HG03135 (cell line): ENCODE measurements at regions not wholly inside any gene's neighbourhood (a gene's known extent, or its start where the extent isn't known, plus 50 kb on each side); places are given as distances from the start of the nearest gene placed in this dataset.
"Not testable (repeated sequence)": the region's sequence is repeated elsewhere in the genome, so short reads cannot be mapped to it uniquely, and the experiment has no call there.

ENCODE experiments used
- ATAC-seq: cut with Tn5 transposase; IDR thresholded peaks from one replicate; pipeline ENCODE4 v1.9.1; 2021; ENCODE audit warnings: mild to moderate bottlenecking, moderate library complexity; ENCODE audit not compliant: unreplicated experiment

DNA sequence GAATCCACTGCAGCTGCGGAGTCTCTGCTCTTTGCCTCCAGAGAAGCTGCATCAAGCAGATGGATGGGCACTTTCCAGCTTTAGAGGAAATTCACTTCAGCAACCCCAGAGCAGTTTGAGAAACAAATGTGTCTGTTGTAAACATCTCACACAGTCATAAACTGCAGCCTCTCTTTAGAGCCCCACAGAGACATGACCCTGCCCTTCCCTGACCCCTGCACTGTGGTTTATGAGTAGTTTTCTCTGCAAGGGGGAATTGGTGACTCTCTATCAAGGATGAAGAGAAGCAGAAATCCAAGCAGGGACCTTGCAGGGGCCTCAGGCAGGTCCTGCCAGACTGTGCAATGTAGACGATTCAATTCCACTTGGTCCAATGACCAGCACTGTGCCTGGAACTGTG lies 160.2 kb downstream of the SH2D4B start:
- ATAC-seq = no peak

DNA sequence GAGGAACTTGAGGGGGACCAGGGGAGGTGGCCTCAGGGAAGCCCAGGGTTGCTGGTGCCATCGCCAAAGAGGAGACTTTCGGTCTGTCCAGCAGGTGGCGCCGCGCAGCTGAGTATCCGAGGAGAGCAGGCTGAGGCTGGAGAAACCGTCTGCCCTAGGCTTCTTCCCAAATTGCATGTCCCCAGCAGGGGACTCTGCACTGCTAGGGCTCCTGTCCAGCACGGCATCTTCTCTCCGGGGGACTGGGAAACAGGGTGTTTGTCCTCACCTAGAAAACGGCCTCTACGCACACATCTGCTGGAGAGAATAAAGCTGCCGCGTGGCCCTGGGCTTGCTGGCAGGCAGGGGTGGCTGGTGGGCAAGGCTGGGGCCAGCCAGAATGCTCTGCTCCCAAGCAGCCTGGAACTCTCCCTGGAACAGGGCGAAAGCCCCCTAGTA lies 161.9 kb downstream of the SH2D4B start:
- ATAC-seq = peak; percentile 92

DNA sequence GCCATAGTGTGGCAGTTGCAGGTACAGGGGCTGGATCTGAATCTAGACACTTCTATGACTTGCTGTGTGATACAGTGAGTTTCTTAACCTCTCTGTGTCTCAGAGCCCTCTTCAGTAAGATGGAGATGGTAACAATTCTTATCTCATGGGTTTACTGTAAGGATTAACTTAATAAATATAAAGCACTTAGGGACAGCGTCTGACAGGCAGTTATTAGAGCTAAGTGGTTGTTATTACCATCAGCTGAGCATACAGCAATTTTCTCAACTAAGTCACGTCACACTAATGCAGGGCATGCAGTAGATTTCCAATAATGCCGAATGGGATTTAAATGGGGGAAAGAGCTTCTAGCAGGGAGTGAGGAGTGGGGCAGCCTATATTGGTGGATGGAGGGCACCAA lies 162.6 kb downstream of the SH2D4B start:
- ATAC-seq = no peak

DNA sequence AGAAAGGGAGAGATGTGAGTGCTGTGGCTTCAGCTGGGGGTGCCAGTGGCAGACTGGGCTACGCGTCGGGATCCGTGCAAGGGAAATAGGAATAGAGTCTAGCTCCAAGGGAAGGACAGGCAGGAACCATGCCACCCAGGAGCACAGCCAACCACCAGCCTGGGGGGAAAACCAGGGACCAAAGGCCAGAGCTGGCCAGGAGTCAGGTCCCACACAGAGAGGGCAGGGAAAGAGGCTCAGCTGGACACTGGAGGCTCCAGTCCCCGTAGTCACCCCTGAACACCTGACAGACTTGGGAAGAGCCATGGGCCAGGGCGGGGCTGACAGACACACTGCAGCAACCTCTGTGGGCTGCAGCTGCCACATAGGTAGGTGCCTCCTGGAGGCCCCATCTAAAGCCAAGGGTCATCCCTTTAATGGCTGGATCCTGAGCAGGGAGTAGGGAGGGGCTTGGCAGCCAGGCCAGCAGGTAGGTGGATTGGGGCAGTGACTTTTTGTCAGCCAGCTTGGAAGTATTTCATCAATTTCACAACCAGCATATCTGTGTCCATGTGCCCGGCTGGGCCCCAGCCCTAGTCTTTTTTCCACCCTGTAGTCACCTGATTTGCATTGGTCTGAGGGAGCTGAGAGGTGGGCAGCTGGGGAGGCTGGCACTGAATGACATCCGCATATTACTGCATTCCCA lies 163.2 kb downstream of the SH2D4B start:
- ATAC-seq = no peak

DNA sequence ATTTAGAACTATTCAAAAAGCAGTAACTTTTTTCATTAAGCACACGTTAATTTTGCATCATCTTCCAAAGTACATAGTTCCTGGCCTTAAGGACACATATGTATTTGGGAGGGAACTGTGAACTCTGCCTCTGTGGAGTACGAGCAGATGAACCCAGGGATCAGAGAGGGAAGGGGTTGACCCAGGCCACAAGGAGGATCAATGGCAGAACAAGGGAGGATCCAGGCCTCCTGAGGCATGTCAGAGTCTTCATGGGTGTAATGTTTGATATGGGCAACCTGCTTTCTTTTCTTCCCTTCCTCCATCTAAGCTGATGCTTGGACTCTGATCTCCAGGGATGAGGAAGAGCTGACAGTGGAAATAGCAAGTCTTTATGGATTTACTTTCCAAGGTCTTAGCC lies 164.0 kb downstream of the SH2D4B start:
- no peak for ATAC-seq

DNA sequence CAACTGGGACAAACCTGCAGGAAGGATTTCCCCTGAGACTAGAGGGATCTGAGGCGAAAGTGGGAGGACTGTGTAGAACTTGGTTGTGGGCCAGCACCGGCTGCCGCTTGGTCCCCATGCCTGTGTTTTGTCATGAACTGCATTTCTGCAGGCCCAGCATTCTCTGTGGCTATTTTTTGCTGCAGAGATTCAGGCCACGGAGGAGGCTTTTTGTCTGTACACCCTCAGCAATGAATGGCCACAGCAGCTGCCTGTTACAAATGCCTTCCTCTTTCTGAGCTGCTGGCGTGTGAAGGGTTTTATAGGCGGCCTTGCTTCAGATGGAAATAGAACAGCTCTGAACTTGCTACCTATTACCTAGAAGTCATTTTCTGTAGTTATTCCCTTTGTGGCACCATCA lies 164.4 kb downstream of the SH2D4B start:
- ATAC-seq = no peak

DNA sequence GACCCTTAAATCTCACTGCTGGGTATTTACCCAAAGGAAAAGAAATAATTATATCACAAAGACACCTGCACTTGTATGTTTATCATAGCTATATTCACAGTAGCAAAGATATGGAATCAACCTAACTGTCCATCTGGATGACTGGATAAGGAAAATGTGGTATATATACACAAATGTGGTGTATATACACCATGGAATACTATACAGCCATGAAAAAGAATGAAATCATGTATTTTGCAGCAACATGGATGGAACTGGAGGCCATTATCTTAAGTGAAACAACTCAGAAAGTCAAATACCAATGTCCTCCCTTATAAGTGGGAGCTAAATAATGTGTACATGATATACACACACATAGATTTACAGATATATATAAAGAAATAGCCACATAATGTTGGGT lies 168.2 kb downstream of the SH2D4B start:
- ATAC-seq = no peak

DNA sequence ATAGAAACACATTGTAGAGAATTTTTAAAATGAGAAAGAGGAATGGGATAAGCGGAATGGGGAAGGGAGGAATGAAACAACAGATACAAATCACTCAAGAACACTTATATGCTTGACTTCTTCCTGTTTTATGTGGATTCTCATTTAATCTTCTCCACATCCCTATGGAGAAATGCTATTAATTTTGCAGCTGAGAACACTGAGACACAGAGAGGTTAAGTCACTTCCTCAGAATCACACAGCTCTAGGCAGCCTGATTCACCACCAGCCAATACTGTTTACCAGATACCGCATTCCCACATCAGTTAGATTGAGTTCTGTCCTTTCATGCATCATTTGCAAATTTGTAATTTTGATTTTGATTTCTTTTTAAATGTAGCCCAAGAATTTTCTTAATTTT lies 170.5 kb downstream of the SH2D4B start:
- no peak for ATAC-seq

DNA sequence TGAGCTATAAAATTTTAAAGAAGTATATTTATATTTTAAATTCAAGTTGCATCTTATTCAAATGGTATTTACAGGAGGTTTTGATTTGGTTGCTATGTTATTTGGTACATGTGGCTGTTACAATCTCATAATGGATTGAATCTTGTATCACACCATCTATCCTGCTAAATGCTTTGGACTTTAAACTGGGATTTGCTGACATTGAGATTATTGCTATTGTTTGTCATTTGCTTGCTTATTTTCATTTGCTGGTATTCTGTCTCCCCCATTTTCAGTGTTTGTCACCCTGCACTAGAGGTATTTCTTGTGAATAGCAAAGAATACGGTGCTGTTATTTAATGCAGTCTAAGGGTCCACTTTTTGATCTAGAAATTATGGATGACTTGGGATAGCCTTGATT lies 171.1 kb downstream of the SH2D4B start:
- ATAC-seq = no peak

DNA sequence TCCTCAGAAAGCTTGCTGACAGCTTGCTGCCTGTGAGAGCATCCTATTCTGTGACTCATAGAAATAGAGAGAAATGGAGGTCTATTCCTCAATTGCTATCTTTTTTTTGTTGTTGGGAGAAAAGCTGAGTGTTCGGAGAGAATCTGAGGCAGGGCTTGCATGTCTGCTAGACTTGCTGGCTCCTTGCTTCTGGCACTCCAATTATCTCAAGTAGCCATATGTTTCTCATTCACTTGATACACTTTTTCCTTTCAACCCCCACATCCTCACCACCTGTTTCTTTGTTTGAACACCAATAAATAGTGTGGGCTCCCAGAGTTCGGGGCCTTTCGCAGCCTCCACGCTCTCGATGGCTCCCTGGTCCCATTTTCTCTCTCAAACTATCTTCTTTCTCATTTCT lies 172.2 kb downstream of the SH2D4B start:
- ATAC-seq = no peak

DNA sequence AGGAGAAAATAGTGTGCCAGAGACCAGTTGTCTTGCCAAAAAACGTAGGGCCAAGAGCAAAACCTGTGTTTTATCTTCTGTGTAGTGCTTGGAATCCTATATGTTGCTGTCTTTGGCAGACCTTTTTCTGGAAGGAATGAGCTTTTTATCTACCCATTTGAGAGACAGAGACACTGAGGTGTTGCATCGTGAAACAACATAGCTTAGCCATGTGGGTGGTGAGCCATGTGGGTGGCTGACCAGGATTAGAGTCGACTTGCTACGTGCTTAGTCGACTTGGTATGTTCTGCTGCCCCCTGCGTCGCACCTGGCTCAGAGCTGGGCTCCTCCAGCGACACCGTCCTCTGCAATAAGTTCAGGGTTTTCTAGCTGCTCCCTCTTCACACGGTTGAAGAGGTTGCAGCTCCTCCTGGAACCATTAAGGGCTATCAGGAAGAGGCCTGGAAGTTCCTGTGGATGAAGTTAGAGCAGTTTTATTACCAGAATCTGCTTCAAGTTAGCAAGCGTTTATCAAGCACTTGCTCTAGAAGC lies 175.8 kb downstream of the SH2D4B start:
- ATAC-seq = no peak

DNA sequence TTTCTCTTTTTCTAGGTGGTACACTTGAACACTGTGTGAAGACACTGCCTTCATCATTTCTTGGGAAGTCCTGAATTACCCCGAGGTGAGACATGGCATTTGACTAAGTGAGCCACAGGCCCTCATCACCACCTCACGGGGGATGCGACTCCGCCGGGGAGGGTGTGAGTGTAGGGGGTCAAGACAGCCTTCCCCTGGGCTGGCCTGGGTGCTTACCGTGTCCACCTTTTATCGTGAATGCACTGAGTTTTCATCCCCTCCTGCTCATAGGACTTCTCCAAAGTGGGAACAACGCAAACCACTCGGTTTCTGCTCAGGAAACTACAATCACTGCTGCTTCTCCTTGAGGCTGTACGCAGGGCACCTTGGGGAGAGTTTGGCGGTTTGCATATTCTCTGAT lies 176.9 kb downstream of the SH2D4B start:
- ATAC-seq = no peak

DNA sequence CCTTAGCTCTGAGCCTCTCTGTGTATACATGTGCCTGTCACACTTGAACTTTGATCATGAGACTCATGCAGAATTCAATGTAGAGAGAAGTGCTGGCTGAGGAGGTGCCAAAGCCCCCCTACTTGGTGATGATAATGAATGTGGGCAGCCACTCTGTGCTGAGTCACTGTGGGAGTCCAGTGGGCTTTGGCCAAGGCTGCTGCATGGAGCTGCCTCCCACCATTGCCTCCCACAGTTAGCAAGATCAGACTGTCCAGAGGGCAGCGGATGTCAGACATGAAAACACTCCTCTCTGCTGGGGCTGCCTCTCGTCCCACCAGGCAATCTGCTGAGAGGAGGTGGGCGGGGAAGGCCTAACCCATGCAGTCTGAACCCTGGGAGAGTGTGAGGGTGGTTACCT lies 180.3 kb downstream of the SH2D4B start:
- no peak for ATAC-seq

DNA sequence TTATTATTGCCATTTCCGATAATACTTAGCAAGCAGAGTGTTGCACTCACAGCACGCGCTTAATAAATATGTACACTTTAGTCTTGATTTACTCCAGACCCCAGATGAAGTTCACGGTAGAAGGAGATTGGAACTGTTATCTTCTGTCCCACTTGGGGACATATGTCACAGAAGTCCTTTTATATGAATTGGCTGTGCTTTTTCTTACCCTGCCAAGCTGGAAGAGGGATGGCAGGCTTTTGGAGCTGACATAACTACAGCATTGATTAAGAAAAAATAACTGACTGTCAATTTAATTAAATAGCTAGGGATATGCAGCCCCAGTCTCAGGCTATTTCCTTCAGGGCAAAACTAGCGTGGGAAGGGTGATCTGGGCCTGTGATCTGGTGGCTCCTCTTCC lies 182.2 kb downstream of the SH2D4B start:
- ATAC-seq = no peak

DNA sequence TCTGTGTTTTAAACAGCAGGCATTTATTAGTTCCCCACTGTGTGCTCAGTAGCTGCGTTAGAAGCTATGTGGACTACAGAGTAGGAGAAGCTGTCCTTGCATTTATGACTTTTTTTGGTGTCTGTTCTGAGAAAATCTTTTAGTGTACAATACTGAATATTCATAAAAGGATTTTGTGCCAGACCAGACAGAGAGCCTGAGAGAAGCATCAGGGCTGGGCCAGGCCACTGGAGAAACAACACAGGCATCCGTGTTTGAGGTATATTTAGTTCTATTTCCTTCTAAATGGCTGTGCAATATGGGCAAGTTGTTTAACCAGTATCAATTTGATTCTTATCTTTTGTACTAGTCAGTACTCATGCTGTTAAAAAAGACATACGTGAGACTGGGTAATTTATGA lies 182.8 kb downstream of the SH2D4B start:
- ATAC-seq = no peak

DNA sequence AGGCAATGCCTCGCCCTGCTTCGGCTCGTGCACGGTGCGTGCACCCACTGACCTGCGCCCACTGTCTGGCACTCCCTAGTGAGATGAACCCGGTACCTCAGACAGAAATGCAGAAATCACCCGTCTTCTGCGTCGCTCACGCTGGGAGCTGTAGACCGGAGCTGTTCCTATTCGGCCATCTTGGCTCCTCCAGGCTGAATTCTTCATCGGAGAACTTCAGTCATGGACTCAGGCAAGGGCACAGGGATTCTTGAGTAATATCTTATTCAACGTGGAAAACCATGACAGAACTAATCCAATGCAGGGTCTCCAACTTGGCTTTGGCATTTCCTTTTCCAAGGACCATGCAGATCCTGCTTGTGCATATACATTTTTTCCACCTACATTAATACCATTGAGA lies 190.7 kb downstream of the SH2D4B start:
- not testable (repeated sequence) for ATAC-seq

DNA sequence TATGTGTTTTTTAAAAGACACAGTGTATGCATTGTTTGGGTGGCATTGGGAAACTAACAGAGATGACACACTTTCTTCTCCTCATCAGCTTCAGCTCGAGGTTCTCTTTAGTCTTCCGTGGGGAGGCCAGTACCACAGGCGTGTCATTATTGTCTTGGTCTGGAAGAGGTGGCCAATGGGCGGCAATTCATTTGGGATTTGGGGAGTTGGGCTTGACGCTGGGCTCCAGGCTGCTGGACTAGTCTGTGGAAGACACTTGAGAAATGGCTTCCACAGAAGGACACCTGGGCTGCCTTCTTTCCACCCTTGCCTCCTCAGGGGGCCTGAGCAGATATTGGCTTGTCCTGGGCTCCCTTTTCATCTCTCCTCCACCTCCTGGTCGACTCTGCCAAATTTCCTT lies 192.2 kb downstream of the SH2D4B start:
- ATAC-seq = no peak

DNA sequence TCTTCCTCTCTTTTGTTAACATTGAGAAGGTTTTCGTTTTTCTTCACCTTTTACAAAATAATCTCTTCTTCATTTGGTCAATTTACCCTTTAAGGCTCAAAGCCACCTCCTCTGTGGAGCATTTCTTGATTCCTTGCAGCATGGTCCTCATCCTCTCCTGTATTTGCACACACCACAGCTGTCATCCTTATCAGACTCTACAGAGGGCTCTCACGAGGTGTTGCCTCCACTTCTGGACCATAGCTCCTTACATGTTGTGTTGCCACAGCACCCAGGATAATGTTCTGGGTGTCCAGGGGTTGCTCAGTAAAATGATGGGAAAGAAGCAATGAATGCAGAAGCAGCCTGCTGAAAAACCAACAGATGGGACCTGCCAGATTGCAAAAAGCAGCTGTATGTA lies 192.8 kb downstream of the SH2D4B start:
- no peak for ATAC-seq

DNA sequence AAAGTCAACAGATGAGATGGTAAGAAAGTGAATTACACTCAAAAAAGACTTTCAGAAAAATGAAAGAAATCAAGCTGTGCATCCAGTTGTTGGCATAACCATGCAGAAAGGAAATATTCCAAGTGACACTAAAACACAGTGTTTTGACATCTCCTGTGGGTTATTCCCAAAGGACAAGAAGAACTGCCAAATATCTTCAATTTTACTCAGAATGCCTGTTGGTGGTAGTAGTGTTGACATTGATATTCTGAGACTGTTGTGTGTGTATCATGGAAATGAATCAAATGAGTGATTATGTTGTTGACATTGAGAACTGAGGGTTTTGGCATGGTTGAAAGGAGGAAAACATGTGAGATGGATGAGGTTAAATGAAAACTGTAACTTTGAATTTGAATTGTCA lies 196.9 kb downstream of the SH2D4B start:
- ATAC-seq = no peak

DNA sequence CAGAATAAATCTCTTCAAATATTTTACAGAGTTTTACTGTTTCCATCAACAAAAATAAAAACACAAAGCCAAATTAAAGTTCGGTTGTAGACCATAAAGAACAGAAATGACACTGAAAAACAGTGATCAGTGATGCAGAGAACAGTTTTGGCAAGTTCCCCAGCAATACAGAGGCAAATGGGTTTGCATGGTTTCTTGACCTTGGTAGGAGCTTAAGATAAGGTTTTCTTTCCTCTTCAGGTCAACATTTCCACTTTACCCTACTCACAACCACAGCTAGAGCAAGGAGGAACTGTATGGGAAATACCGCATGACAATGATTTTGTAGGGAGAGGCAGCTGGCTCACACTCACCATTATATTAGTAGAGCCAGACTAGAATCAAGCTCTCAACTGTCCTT lies 199.5 kb downstream of the SH2D4B start:
- no peak for ATAC-seq

DNA sequence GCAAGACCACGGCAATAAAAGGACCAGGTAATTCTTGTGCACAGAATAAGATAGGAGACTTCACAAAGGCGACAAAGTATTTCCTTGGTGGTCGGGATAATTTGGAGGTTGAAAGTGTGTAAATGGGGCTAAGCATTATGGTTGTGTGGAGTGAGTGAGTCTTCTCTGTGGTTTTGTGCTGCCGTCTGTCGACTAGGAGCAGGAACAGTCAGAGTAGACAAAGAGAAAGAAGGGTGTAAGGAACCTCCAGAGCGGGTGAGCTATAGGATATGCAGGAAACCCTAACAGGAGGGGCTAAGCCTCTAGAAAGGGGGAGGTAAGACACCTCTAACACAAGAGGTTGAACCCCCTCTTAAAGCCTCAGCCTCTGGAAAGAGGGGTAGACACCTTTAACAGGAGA lies 201.6 kb downstream of the SH2D4B start:
- no peak for ATAC-seq

DNA sequence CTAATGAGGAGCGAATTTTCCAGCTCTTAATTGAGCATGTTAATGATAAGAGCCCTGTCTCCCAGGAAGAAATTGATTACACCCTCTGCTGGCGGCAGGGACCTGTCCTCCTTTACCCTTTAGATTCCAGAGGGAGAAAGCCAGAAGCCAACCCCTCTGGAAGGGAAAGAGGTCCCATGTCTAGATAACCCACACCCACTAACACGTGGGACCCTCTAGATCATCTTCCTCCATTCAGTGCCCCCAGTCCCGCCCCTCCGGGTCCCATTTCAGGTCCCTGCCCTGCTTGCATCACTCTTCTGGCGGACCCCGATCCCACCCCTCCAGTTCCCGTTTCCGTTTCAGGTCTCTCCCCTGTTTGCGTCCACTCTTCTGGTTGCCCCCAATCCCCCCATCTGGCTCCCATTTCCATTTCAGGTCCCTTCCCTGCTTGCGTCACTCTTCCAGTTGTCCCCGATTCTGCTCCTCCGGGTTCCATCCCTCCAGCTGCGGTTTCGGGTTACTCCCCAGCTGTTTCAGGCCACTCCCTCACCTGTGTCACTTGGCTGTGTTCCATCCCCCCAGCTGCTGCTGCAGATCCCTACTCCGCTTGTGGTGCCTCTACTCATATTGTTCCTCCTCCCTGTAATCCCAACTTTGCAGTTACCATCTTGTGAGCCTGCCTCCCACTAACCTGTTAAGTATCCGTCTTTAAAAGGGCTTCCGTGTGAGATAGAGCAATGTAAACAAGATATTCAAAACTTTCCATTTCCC lies 202.4 kb downstream of the SH2D4B start:
- no peak for ATAC-seq
